ENCODE measurements at regions not wholly inside any gene's neighbourhood (a gene's known extent, or its start where the extent isn't known, plus 50 kb on each side); places are given as distances from the start of the nearest gene placed in this dataset.

- TF ChIP-seq CTCF (IDR thresholded peaks at IDR 0.05 in 2 of 3, conservative IDR thresholded peaks at IDR 0.05 in 1 of 3; ENCODE audit: control insufficient read depth in 2 of 3, extremely low read depth in 1 of 3, insufficient read depth in 1 of 3, low read depth in 3 of 3, low read length in 3 of 3) (no peak), SREBF2 (IDR thresholded peaks at IDR 0.05; ENCODE audit: low read length) (no peak), ZSCAN29 (IDR thresholded peaks at IDR 0.05) (no peak), SUZ12 (IDR thresholded peaks at IDR 0.05; ENCODE audit: unreplicated experiment) (no peak), PBX3 (IDR thresholded peaks at IDR 0.05; ENCODE audit: insufficient replicate concordance, low read depth, low read length) (no peak), CREB1 (IDR thresholded peaks at IDR 0.05; ENCODE audit: low read depth) (no peak), SRF (IDR thresholded peaks at IDR 0.05; ENCODE audit: low read depth in 2 of 2, low read length in 2 of 2) (no peak), EP300 (IDR thresholded peaks at IDR 0.05; ENCODE audit: borderline replicate concordance in 1 of 2, control insufficient read depth in 1 of 2, low read depth in 2 of 2, low read length in 2 of 2) (no peak), BHLHE40 (IDR thresholded peaks at IDR 0.05; ENCODE audit: borderline replicate concordance in 1 of 2, low read depth in 2 of 2, low read length in 1 of 2) (no peak), RUNX3 (IDR thresholded peaks at IDR 0.05; ENCODE audit: low read length) (no peak), ZNF207 (IDR thresholded peaks at IDR 0.05; ENCODE audit: borderline replicate concordance) (no peak), CEBPB (IDR thresholded peaks at IDR 0.05; ENCODE audit: borderline replicate concordance in 1 of 2, low read depth in 2 of 2, low read length in 2 of 2) (no peak)
- TF ChIP-seq, protein P1, sequence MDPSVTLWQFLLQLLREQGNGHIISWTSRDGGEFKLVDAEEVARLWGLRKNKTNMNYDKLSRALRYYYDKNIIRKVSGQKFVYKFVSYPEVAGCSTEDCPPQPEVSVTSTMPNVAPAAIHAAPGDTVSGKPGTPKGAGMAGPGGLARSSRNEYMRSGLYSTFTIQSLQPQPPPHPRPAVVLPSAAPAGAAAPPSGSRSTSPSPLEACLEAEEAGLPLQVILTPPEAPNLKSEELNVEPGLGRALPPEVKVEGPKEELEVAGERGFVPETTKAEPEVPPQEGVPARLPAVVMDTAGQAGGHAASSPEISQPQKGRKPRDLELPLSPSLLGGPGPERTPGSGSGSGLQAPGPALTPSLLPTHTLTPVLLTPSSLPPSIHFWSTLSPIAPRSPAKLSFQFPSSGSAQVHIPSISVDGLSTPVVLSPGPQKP (IDR thresholded peaks at IDR 0.05; ENCODE audit: low read depth, low read length), result no peak
- TF ChIP-seq, protein P2, sequence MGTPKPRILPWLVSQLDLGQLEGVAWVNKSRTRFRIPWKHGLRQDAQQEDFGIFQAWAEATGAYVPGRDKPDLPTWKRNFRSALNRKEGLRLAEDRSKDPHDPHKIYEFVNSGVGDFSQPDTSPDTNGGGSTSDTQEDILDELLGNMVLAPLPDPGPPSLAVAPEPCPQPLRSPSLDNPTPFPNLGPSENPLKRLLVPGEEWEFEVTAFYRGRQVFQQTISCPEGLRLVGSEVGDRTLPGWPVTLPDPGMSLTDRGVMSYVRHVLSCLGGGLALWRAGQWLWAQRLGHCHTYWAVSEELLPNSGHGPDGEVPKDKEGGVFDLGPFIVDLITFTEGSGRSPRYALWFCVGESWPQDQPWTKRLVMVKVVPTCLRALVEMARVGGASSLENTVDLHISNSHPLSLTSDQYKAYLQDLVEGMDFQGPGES (IDR thresholded peaks at IDR 0.05), result no peak
Observed at GRCh38 chr1:55507578-55507931, 292.4 kb upstream of the USP24 start.
